ENCODE measurements at regions not wholly inside any gene's neighbourhood (a gene's known extent, or its start where the extent isn't known, plus 50 kb on each side); places are given as distances from the start of the nearest gene placed in this dataset.
A peak's percentile ranks its signal among the peaks of the same experiment; 100 is the strongest.

GRCh38 chr2:191607096-191607495 is 70.8 kb upstream of the NABP1 start:
- H3K27me3 ChIP-seq (ENCODE audit: insufficient read depth, low read length) = no peaks in the 10 kb centered on the region
- no peaks in the 10 kb centered on the region for H4K20me1 ChIP-seq (ENCODE audit: insufficient read depth, low read length)
- H3K36me3 ChIP-seq (ENCODE audit: insufficient read depth, low read length) = no peaks in the 10 kb centered on the region
- no peak overlapping the region for H3K9ac ChIP-seq (ENCODE audit: low read length)
- H3K36me3 Mint-ChIP-seq (ENCODE audit: low read depth, unreplicated experiment) = no peaks in the 10 kb centered on the region
- TF ChIP-seq CTCF (IDR thresholded peaks at IDR 0.05; ENCODE audit: insufficient read depth, low read depth, low read length) = no peak
- TF ChIP-seq EZH2 (IDR thresholded peaks at IDR 0.05; ENCODE audit: insufficient read depth, low read length) = no peak
- peaks cover 9% of the 10 kb centered on the region for H3K4me1 Mint-ChIP-seq (ENCODE audit: low read depth, unreplicated experiment)
- no peak overlapping the region for H3K4me3 Mint-ChIP-seq (ENCODE audit: unreplicated experiment)
- no peak overlapping the region for H3K4me3 ChIP-seq (ENCODE audit: insufficient read depth, low read depth, low read length)
- H3K27me3 Mint-ChIP-seq (ENCODE audit: low read depth, unreplicated experiment) = no peaks in the 10 kb centered on the region
- no peaks in the 10 kb centered on the region for H3K9me3 ChIP-seq (ENCODE audit: insufficient read depth, low read depth, low read length)
- no peaks in the 10 kb centered on the region for H3K79me2 ChIP-seq (ENCODE audit: insufficient read depth, low read length)
- no peak overlapping the region for H2AFZ ChIP-seq (ENCODE audit: low read depth, low read length)
- FAIRE-seq = no peak
- no peak overlapping the region for H3K27ac Mint-ChIP-seq (ENCODE audit: unreplicated experiment)
- no peak overlapping the region for H3K4me2 ChIP-seq (ENCODE audit: low read length)
- peaks cover 7% of the 10 kb centered on the region for H3K4me1 ChIP-seq (ENCODE audit: insufficient read depth, low read length)
- no peak overlapping the region for H3K27ac ChIP-seq (ENCODE audit: low read depth, low read length)
- peak; percentile 21 for DNase-seq (ENCODE audit: low read depth)
- H3K9me3 Mint-ChIP-seq (ENCODE audit: unreplicated experiment) = peaks cover 6% of the 10 kb centered on the region

DNA sequence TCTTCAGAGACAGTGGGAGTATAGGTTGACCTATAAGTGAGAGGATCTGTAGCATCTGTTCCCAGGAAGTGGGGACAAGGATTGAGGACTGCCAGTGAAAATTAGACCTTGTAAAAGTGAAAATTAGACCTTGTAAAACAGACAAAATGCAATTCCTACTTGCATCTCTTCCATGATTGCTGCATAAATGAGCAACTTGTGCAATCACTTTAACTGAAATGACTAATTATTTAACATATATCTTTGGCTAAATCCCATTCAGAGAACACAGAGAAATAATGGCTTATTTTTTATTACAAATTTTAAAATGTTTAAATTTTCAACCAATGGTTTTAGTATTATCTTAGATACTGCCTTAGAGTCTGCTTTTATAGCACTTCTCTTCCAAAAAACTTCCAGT is 67.2 kb upstream of the NABP1 start:
- peaks cover 6% of the 10 kb centered on the region for H3K9me3 Mint-ChIP-seq (ENCODE audit: unreplicated experiment)
- H3K27ac Mint-ChIP-seq (ENCODE audit: unreplicated experiment) = no peak overlapping the region

More for the DNA sequence above, 67.2 kb upstream of the NABP1 start:
- H3K36me3 ChIP-seq (ENCODE audit: insufficient read depth, low read length) = no peaks in the 10 kb centered on the region
- H4K20me1 ChIP-seq (ENCODE audit: insufficient read depth, low read length) = no peaks in the 10 kb centered on the region
- DNase-seq (ENCODE audit: low read depth) (no peak), FAIRE-seq (peak; percentile 43)
- no peak overlapping the region for H3K9ac ChIP-seq (ENCODE audit: low read length)
- peaks cover 15% of the 10 kb centered on the region for H3K4me1 Mint-ChIP-seq (ENCODE audit: low read depth, unreplicated experiment)
- H3K79me2 ChIP-seq (ENCODE audit: insufficient read depth, low read length) = no peaks in the 10 kb centered on the region
- TF ChIP-seq CTCF (IDR thresholded peaks at IDR 0.05; ENCODE audit: insufficient read depth, low read depth, low read length) = no peak
- TF ChIP-seq EZH2 (IDR thresholded peaks at IDR 0.05; ENCODE audit: insufficient read depth, low read length) = no peak
- no peak overlapping the region for H3K4me2 ChIP-seq (ENCODE audit: low read length)
- H3K27me3 ChIP-seq (ENCODE audit: insufficient read depth, low read length) = no peaks in the 10 kb centered on the region
- H3K9me3 ChIP-seq (ENCODE audit: insufficient read depth, low read depth, low read length) = no peaks in the 10 kb centered on the region
- H3K4me3 ChIP-seq (ENCODE audit: insufficient read depth, low read depth, low read length) = no peak overlapping the region
- peaks cover 10% of the 10 kb centered on the region for H3K4me1 ChIP-seq (ENCODE audit: insufficient read depth, low read length)
- H3K27ac ChIP-seq (ENCODE audit: low read depth, low read length) = no peak overlapping the region
- no peaks in the 10 kb centered on the region for H3K27me3 Mint-ChIP-seq (ENCODE audit: low read depth, unreplicated experiment)
- no peak overlapping the region for H3K4me3 Mint-ChIP-seq (ENCODE audit: unreplicated experiment)
- H2AFZ ChIP-seq (ENCODE audit: low read depth, low read length) = no peak overlapping the region
- no peaks in the 10 kb centered on the region for H3K36me3 Mint-ChIP-seq (ENCODE audit: low read depth, unreplicated experiment)
